ENCODE measurements at regions not wholly inside any gene's neighbourhood (a gene's known extent, or its start where the extent isn't known, plus 50 kb on each side); places are given as distances from the start of the nearest gene placed in this dataset.

DNA sequence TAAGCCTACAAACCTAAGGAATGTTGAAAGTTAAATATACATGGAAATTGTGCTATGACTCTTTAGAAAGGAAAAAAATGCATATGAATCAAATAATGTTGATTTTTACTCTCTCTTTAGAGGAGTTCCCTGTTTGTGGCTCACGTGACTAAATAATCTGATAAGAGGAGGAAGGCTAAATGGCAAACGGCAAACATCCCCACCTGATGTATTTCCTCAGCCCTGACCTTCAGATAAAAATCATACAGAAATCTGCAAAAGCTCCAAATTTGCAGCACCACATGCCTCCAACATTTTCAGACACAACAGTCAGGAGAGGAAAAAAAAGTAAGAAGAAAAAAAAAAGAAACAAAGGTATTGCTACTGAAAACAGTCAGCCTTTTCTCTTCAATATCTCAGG lies 423.0 kb upstream of the PSMD7 start:
- 2% methylated on average over 2 of the region's 2 CpGs for WGBS
- Histone ChIP-seq H3K4me1 (ENCODE audit: control insufficient read depth in 2 of 2, insufficient read depth in 2 of 2, low read length in 2 of 2) (no peaks in the 10 kb centered on the region), H3K27ac (ENCODE audit: low read depth in 1 of 2, low read length in 1 of 2) (no peak overlapping the region), H3K36me3 (ENCODE audit: control insufficient read depth in 2 of 2, insufficient read depth in 2 of 2, low read length in 1 of 2) (no peaks in the 10 kb centered on the region), H3K27me3 (ENCODE audit: control insufficient read depth in 2 of 2, insufficient read depth in 1 of 2, low read length in 1 of 2) (no peaks in the 10 kb centered on the region), H3K4me3 (ENCODE audit: low read length in 2 of 2) (no peak overlapping the region), H3K9me3 (ENCODE audit: control insufficient read depth in 2 of 2, insufficient read depth in 1 of 2, low read length in 1 of 2) (no peaks in the 10 kb centered on the region)
- DNase-seq (ENCODE audit: low read depth in 6 of 9, low spot score in 9 of 9) = no peak

DNA sequence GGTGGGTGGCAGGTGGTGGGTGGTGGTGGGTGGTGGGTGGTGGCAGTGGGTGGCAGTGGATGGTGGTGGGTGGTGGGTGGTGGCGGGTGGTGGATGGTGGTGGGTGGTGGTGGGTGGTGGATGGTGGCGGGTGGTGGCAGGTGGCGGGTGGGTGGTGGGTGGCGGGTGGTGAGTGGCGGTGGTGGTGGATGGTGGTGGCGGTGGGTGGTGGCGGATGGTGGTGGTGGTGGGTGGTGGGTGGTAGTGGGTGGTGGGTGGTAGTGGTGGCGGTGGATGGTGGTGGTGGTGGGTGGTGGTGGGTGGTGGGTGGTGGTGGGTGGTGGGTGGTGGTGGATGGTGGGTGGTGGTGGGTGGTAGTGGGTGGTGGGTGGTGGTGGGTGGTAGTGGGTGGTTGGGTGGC lies 423.8 kb upstream of the PSMD7 start:
- Histone ChIP-seq H3K4me1 (ENCODE audit: control insufficient read depth in 2 of 2, insufficient read depth in 2 of 2, low read length in 2 of 2) (no peaks in the 10 kb centered on the region), H3K9me3 (ENCODE audit: control insufficient read depth in 2 of 2, insufficient read depth in 1 of 2, low read length in 1 of 2) (no peaks in the 10 kb centered on the region), H3K36me3 (ENCODE audit: control insufficient read depth in 2 of 2, insufficient read depth in 2 of 2, low read length in 1 of 2) (no peaks in the 10 kb centered on the region), H3K27me3 (ENCODE audit: control insufficient read depth in 2 of 2, insufficient read depth in 1 of 2, low read length in 1 of 2) (no peaks in the 10 kb centered on the region), H3K27ac (ENCODE audit: low read depth in 1 of 2, low read length in 1 of 2) (no peak overlapping the region), H3K4me3 (ENCODE audit: low read length in 2 of 2) (no peak overlapping the region)
- no peak for DNase-seq (ENCODE audit: low read depth in 6 of 9, low spot score in 9 of 9)
- no CpG with 5 or more reads among the region's 8 CpGs for WGBS

GRCh38 chr16:73871088-73871733 lies 425.4 kb upstream of the PSMD7 start:
- Histone ChIP-seq H3K4me1 (ENCODE audit: control insufficient read depth in 2 of 2, insufficient read depth in 2 of 2, low read length in 2 of 2) (no peaks in the 10 kb centered on the region), H3K4me3 (ENCODE audit: low read length in 2 of 2) (no peak overlapping the region), H3K9me3 (ENCODE audit: control insufficient read depth in 2 of 2, insufficient read depth in 1 of 2, low read length in 1 of 2) (no peaks in the 10 kb centered on the region), H3K36me3 (ENCODE audit: control insufficient read depth in 2 of 2, insufficient read depth in 2 of 2, low read length in 1 of 2) (no peaks in the 10 kb centered on the region), H3K27ac (ENCODE audit: low read depth in 1 of 2, low read length in 1 of 2) (no peak overlapping the region), H3K27me3 (ENCODE audit: control insufficient read depth in 2 of 2, insufficient read depth in 1 of 2, low read length in 1 of 2) (no peaks in the 10 kb centered on the region)
- no peak for DNase-seq (ENCODE audit: low read depth in 6 of 9, low spot score in 9 of 9)
- 94% methylated on average over 6 of the region's 6 CpGs for WGBS

DNA sequence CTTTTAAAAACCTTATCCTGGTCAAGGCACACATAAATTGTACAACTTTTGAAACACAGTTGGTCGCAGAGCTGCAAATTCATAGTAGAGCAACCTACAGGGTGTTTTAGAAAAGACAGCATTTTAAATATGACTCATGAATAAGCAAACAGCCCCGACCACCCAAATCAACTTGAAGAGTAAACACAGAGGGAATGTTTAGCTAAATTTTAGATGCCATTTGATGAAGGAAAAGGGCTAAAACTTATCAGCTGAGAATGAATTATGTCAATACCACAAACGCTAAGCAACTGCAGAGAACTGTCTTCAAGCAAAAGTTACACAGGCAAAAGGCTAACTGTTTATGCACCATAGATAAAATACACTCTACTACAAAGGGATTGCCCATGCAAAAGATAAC lies 427.5 kb upstream of the PSMD7 start:
- H3K9me3 ChIP-seq (ENCODE audit: control insufficient read depth in 2 of 2, insufficient read depth in 1 of 2, low read length in 1 of 2) = no peaks in the 10 kb centered on the region
- H3K27me3 ChIP-seq (ENCODE audit: control insufficient read depth in 2 of 2, insufficient read depth in 1 of 2, low read length in 1 of 2) = no peaks in the 10 kb centered on the region
- DNase-seq (ENCODE audit: low read depth in 6 of 9, low spot score in 9 of 9) = no peak
- no peaks in the 10 kb centered on the region for H3K4me1 ChIP-seq (ENCODE audit: control insufficient read depth in 2 of 2, insufficient read depth in 2 of 2, low read length in 2 of 2)
- H3K36me3 ChIP-seq (ENCODE audit: control insufficient read depth in 2 of 2, insufficient read depth in 2 of 2, low read length in 1 of 2) = no peaks in the 10 kb centered on the region
- 91% methylated on average over 3 of the region's 3 CpGs for WGBS
- no peak overlapping the region for H3K4me3 ChIP-seq (ENCODE audit: low read length in 2 of 2)
- no peak overlapping the region for H3K27ac ChIP-seq (ENCODE audit: low read depth in 1 of 2, low read length in 1 of 2)

DNA sequence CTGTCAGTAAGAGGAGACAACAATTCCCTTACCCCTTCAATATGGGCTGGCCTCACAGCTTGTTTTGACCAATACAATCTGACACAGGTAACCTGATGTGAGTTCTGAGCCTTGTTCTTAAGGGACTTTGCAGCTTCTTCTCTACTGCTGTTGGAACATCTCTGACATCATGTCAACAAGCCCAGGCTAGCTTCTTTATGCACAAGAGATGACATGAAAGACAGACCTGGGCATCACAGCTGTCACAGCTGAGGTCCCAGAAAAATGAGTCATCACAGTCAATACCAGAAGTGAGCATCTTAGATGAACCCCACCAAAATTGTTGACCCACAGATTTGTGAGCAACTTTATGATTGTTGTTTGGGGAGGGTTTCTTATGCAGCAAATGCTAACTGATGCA lies 431.7 kb upstream of the PSMD7 start:
- Histone ChIP-seq H3K4me3 (ENCODE audit: low read length in 2 of 2) (no peak overlapping the region), H3K27me3 (ENCODE audit: control insufficient read depth in 2 of 2, insufficient read depth in 1 of 2, low read length in 1 of 2) (no peaks in the 10 kb centered on the region), H3K36me3 (ENCODE audit: control insufficient read depth in 2 of 2, insufficient read depth in 2 of 2, low read length in 1 of 2) (no peaks in the 10 kb centered on the region), H3K4me1 (ENCODE audit: control insufficient read depth in 2 of 2, insufficient read depth in 2 of 2, low read length in 2 of 2) (no peaks in the 10 kb centered on the region), H3K9me3 (ENCODE audit: control insufficient read depth in 2 of 2, insufficient read depth in 1 of 2, low read length in 1 of 2) (no peaks in the 10 kb centered on the region), H3K27ac (ENCODE audit: low read depth in 1 of 2, low read length in 1 of 2) (no peak overlapping the region)
- no peak for DNase-seq (ENCODE audit: low read depth in 6 of 9, low spot score in 9 of 9)

- WGBS = 96% methylated on average over 2 of the region's 2 CpGs
- DNase-seq (ENCODE audit: low read depth in 6 of 9, low spot score in 9 of 9) = no peak
- Histone ChIP-seq H3K9me3 (ENCODE audit: control insufficient read depth in 2 of 2, insufficient read depth in 1 of 2, low read length in 1 of 2) (no peaks in the 10 kb centered on the region), H3K36me3 (ENCODE audit: control insufficient read depth in 2 of 2, insufficient read depth in 2 of 2, low read length in 1 of 2) (no peaks in the 10 kb centered on the region), H3K4me1 (ENCODE audit: control insufficient read depth in 2 of 2, insufficient read depth in 2 of 2, low read length in 2 of 2) (no peaks in the 10 kb centered on the region), H3K27me3 (ENCODE audit: control insufficient read depth in 2 of 2, insufficient read depth in 1 of 2, low read length in 1 of 2) (no peaks in the 10 kb centered on the region), H3K27ac (ENCODE audit: low read depth in 1 of 2, low read length in 1 of 2) (no peak overlapping the region), H3K4me3 (ENCODE audit: low read length in 2 of 2) (no peak overlapping the region)
These were observed 438.3 kb upstream of the PSMD7 start for GRCh38 chr16:73858326-73858725.

DNA sequence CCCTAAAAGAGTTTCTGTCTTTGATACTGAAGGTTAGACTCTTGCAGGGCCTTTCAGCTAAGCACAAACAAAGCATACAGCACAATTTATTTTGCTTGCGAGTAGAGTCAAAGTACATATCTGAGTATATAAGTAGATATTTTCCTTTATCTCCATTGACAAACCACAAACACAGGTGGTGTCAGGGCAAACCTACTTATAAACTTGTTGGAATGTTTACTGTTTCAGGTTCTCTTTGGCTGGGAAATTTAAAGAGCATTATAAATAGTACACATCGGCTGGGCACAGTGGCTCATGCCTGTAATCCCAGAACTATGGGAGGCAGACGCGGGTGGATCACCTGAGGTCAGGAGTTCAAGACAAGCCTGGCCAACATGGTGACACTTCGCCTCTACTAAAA lies 442.6 kb upstream of the PSMD7 start:
- DNase-seq (ENCODE audit: low read depth in 6 of 9, low spot score in 9 of 9) = no peak
- WGBS = 98% methylated on average over 5 of the region's 5 CpGs
- no peaks in the 10 kb centered on the region for H3K9me3 ChIP-seq (ENCODE audit: control insufficient read depth in 2 of 2, insufficient read depth in 1 of 2, low read length in 1 of 2)
- H3K36me3 ChIP-seq (ENCODE audit: control insufficient read depth in 2 of 2, insufficient read depth in 2 of 2, low read length in 1 of 2) = no peaks in the 10 kb centered on the region
- H3K4me1 ChIP-seq (ENCODE audit: control insufficient read depth in 2 of 2, insufficient read depth in 2 of 2, low read length in 2 of 2) = no peaks in the 10 kb centered on the region
- H3K4me3 ChIP-seq (ENCODE audit: low read length in 2 of 2) = no peak overlapping the region
- H3K27ac ChIP-seq (ENCODE audit: low read depth in 1 of 2, low read length in 1 of 2) = no peak overlapping the region
- H3K27me3 ChIP-seq (ENCODE audit: control insufficient read depth in 2 of 2, insufficient read depth in 1 of 2, low read length in 1 of 2) = no peaks in the 10 kb centered on the region

GRCh38 chr16:73852561-73852960 lies 444.1 kb upstream of the PSMD7 start:
- Histone ChIP-seq H3K36me3 (ENCODE audit: control insufficient read depth in 2 of 2, insufficient read depth in 2 of 2, low read length in 1 of 2) (no peaks in the 10 kb centered on the region), H3K4me1 (ENCODE audit: control insufficient read depth in 2 of 2, insufficient read depth in 2 of 2, low read length in 2 of 2) (no peaks in the 10 kb centered on the region), H3K4me3 (ENCODE audit: low read length in 2 of 2) (no peak overlapping the region), H3K9me3 (ENCODE audit: control insufficient read depth in 2 of 2, insufficient read depth in 1 of 2, low read length in 1 of 2) (no peaks in the 10 kb centered on the region), H3K27me3 (ENCODE audit: control insufficient read depth in 2 of 2, insufficient read depth in 1 of 2, low read length in 1 of 2) (no peaks in the 10 kb centered on the region), H3K27ac (ENCODE audit: low read depth in 1 of 2, low read length in 1 of 2) (no peak overlapping the region)
- DNase-seq (ENCODE audit: low read depth in 6 of 9, low spot score in 9 of 9) = no peak
- WGBS = 93% methylated on average over 1 of the region's 1 CpG

DNA sequence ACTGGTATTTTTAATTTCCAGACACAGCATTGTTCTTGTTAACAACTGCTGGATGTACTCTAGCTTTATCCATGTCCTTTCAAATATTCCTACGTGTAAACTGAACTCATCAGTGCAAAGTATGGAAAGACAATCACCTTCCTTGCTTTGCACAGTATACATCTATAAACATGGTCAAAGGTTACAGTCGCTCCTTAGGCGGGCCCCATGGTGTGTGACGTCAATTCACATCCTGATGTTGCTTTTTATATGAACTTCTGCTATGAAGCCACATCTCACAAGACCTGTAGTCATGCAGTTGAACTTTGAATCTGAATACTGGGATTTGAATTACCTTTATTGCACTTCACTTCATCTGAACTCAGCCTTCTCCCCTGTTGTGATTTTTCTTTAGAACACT lies 447.6 kb upstream of the PSMD7 start:
- Histone ChIP-seq H3K27me3 (ENCODE audit: control insufficient read depth in 2 of 2, insufficient read depth in 1 of 2, low read length in 1 of 2) (no peaks in the 10 kb centered on the region), H3K4me1 (ENCODE audit: control insufficient read depth in 2 of 2, insufficient read depth in 2 of 2, low read length in 2 of 2) (no peaks in the 10 kb centered on the region), H3K27ac (ENCODE audit: low read depth in 1 of 2, low read length in 1 of 2) (no peak overlapping the region), H3K4me3 (ENCODE audit: low read length in 2 of 2) (no peak overlapping the region), H3K36me3 (ENCODE audit: control insufficient read depth in 2 of 2, insufficient read depth in 2 of 2, low read length in 1 of 2) (no peaks in the 10 kb centered on the region), H3K9me3 (ENCODE audit: control insufficient read depth in 2 of 2, insufficient read depth in 1 of 2, low read length in 1 of 2) (no peaks in the 10 kb centered on the region)
- no peak for DNase-seq (ENCODE audit: low read depth in 6 of 9, low spot score in 9 of 9)
- WGBS = 92% methylated on average over 4 of the region's 4 CpGs

GRCh38 chr16:73847090-73847489 lies 449.5 kb upstream of the PSMD7 start:
- H3K4me3 ChIP-seq (ENCODE audit: low read length in 2 of 2) = no peak overlapping the region
- H3K9me3 ChIP-seq (ENCODE audit: control insufficient read depth in 2 of 2, insufficient read depth in 1 of 2, low read length in 1 of 2) = no peaks in the 10 kb centered on the region
- H3K4me1 ChIP-seq (ENCODE audit: control insufficient read depth in 2 of 2, insufficient read depth in 2 of 2, low read length in 2 of 2) = no peaks in the 10 kb centered on the region
- H3K27me3 ChIP-seq (ENCODE audit: control insufficient read depth in 2 of 2, insufficient read depth in 1 of 2, low read length in 1 of 2) = no peaks in the 10 kb centered on the region
- no peak for DNase-seq (ENCODE audit: low read depth in 6 of 9, low spot score in 9 of 9)
- 97% methylated on average over 3 of the region's 3 CpGs for WGBS
- H3K36me3 ChIP-seq (ENCODE audit: control insufficient read depth in 2 of 2, insufficient read depth in 2 of 2, low read length in 1 of 2) = no peaks in the 10 kb centered on the region
- H3K27ac ChIP-seq (ENCODE audit: low read depth in 1 of 2, low read length in 1 of 2) = no peak overlapping the region

All from thymus (tissue), 11 donors.